Heart left ventricle (tissue), 16 donors: ENCODE measurements at regions not wholly inside any gene's neighbourhood (a gene's known extent, or its start where the extent isn't known, plus 50 kb on each side); places are given as distances from the start of the nearest gene placed in this dataset.

Source experiments
- ATAC-seq, 4 donors: fragments of 200-7000 bp; cut with Tn5 transposase; one replicate each; pipeline ENCODE4 v1.9.1; 2020 to 2022; ENCODE audit warnings: moderate library complexity in 4 of 4, mild to moderate bottlenecking in 3 of 4, moderate number of reproducible peaks in 1 of 4
- DNase-seq, 5 donors: peaks; one replicate each; pipeline ENCODE4 v3.0.0-alpha.2; 2020
- H3K27ac ChIP-seq, 12 donors: fragments of 200-600 bp; sonication (generic) in 4 of 12; one replicate each; pipeline versions ENCODE4 v1.5.0 to v1.8.0; 2016 to 2022; ENCODE audit warnings: mild to moderate bottlenecking in 2 of 12
- H3K27me3 ChIP-seq, 9 donors: fragments of 200-600 bp; sonication (generic) in 2 of 9; one replicate each; pipeline versions ENCODE4 v1.5.1 to v1.8.0; 2016 to 2022; ENCODE audit warnings: mild to moderate bottlenecking in 3 of 9
- H3K36me3 ChIP-seq, 9 donors: fragments of 200-600 bp; sonication (generic) in 2 of 9; one replicate each; pipeline versions ENCODE4 v1.5.0 to v1.8.0; 2018 to 2022; ENCODE audit warnings: mild to moderate bottlenecking in 2 of 9
- H3K4me1 ChIP-seq, 12 donors: fragments of 200-600 bp; sonication (generic) in 4 of 12; one replicate each; pipeline versions ENCODE4 v1.5.0 to v1.8.0; 2016 to 2022; ENCODE audit warnings: mild to moderate bottlenecking in 3 of 12
- H3K4me3 ChIP-seq, 12 donors: fragments of 200-600 bp; sonication (generic) in 4 of 12; one replicate each; pipeline versions ENCODE4 v1.5.0 to v1.8.0; 2017 to 2022; ENCODE audit warnings: mild to moderate bottlenecking in 9 of 12, moderate library complexity in 4 of 12
- H3K9me3 ChIP-seq, 12 donors: fragments of 200-600 bp; sonication (generic) in 4 of 12; one replicate each; pipeline versions ENCODE4 v1.5.0 to v1.8.0; 2016 to 2022; ENCODE audit warnings: mild to moderate bottlenecking in 1 of 12
- CTCF ChIP-seq, 12 donors: fragments of 200-600 bp; sonication (generic) in 4 of 12; IDR thresholded peaks; one replicate each; pipeline versions ENCODE4 v1.5.0 to v1.8.0; 2018 to 2022; ENCODE audit warnings: antibody characterized with exemption in 12 of 12, mild to moderate bottlenecking in 5 of 12
- POLR2A ChIP-seq, 2 donors: fragments of 450-650 bp; IDR thresholded peaks; one replicate each; pipeline ENCODE4 v1.6.1; 2017; ENCODE audit warnings: antibody characterized with exemption in 2 of 2, mild to moderate bottlenecking in 2 of 2, moderate library complexity in 2 of 2
- whole genome bisulfite sequencing, 4 donors: extraction: QIAGEN DNeasy Blood & Tissue Kit in 2 of 4; methylation state at CpG; one replicate each; pipeline versions ENCODE4 v1.1.5 to v1.1.7; 2013 to 2018; 5-methylcytosine and 5-hydroxymethylcytosine counted together
- intact Hi-C, 10 donors: fragments of 100-400 bp; cut with DNase I; formaldehyde crosslinking; loops; one replicate each; pipeline versions ENCODE4 v1.11.1 to v1.14.2; 2022
- donor health status: ischemic (EF 13 %, LVEDD 7.1; RV severe dilation, severe dysfunction).
- donor health status: healthy with polysubstance abuse.
- donor health status: DM: no; HTN: yes; CAD: no.
- donor health status: DM: no; HTN: no; CAD: no.
- donor health status: ischemic (EF 25% LVEDD 6.9; RV normal size, moderate dysfunction).
- donor health status: ischemic (EF 25% LVEDD 5.7; RV mildly dilated, moderate dysfunction).
- donor health status: healthy.
- donor health status: DM: yes; HTN: yes; CAD: no.
- donor health status: ischemic (EF 35%, LVEDD 5.7; RV mildly dilated, moderate dysfunction).
- donor health status: nonischemic (EF 11% LVEDD 7.7; RV severe dilation, severe dysfunction).
- donor health status: DM: yes; HTN: yes; CAD: no.
- donor health status: PGD.
- donor health status: ischemic (EF 29% LVEDD 5.4; RV normal size, mild dysfunction).
- donor health status: nonischemic (EF 23%, LVEDD 6.1; RV moderate dilation, normal function).

GRCh38 chr19:46931202-46931601 lies 70.4 kb downstream of the ARHGAP35 start:
- Histone ChIP-seq H3K9me3 (no peaks in the 10 kb centered on the region), H3K27me3 (no peaks in the 10 kb centered on the region), H3K27ac (peak overlapping the region in 8 of 12 donors; percentile 6 to 43 (median 22)), H3K36me3 (no peaks in the 10 kb centered on the region), H3K4me1 (peaks cover 10 to 84% (median 67%) of the 10 kb centered on the region in 12 donors), H3K4me3 (no peak overlapping the region)
- ATAC-seq (peak in 3 of 4 donors; percentile 17 to 29 (median 26)), DNase-seq (no peak)
- WGBS, 4 donors, result 39 to 54% (median 44%) methylated on average over 5 of the region's 5 CpGs
- intact Hi-C loops, result loop anchor here in 1 of 10 donors (5.0 kb wide), 1 partner anchor 46 kb away; no protein-coding TSS in a partner anchor
- TF ChIP-seq POLR2A (IDR thresholded peaks at IDR 0.05) (no peak), CTCF (IDR thresholded peaks at IDR 0.05) (no peak)

- no peaks in the 10 kb centered on the region for H3K27me3 ChIP-seq
- H3K27ac ChIP-seq, result peak overlapping the region in 7 of 12 donors; percentile 9 to 37 (median 19)
- H3K36me3 ChIP-seq, result peaks cover 0 to 8% (median 2%) of the 10 kb centered on the region in 9 donors
- peaks cover 6 to 83% (median 61%) of the 10 kb centered on the region in 12 donors for H3K4me1 ChIP-seq
- H3K4me3 ChIP-seq, result no peak overlapping the region
- no peak for ATAC-seq
- 33 to 49% (median 49%) methylated on average over 2 of the region's 2 CpGs for WGBS, 4 donors
- TF ChIP-seq POLR2A (IDR thresholded peaks at IDR 0.05), result no peak
- no peak for TF ChIP-seq CTCF (IDR thresholded peaks at IDR 0.05)
- H3K9me3 ChIP-seq, result no peaks in the 10 kb centered on the region
- intact Hi-C loops, result loop anchor here in 1 of 10 donors (5.0 kb wide), 1 partner anchor 45 kb away; no protein-coding TSS in a partner anchor
- no peak for DNase-seq
These were observed 71.5 kb downstream of the ARHGAP35 start for GRCh38 chr19:46932346-46932745.

GRCh38 chr19:46935066-46935663 lies 74.4 kb downstream of the ARHGAP35 start:
- Histone ChIP-seq H3K4me3 (no peak overlapping the region), H3K9me3 (no peaks in the 10 kb centered on the region), H3K27me3 (no peaks in the 10 kb centered on the region), H3K27ac (peak overlapping the region in 1 of 12 donors; percentile 76), H3K36me3 (peaks cover 0 to 26% (median 21%) of the 10 kb centered on the region in 9 donors), H3K4me1 (peaks cover 3 to 62% (median 42%) of the 10 kb centered on the region in 12 donors)
- no peak for DNase-seq
- 69 to 76% (median 71%) methylated on average over 7 of the region's 7 CpGs for WGBS, 4 donors
- intact Hi-C loops, result no loop called here
- TF ChIP-seq CTCF (IDR thresholded peaks at IDR 0.05) (no peak), POLR2A (IDR thresholded peaks at IDR 0.05) (no peak)
- ATAC-seq, result no peak

GRCh38 chr19:46943150-46943946 lies 76.3 kb upstream of the NPAS1 start:
- peak overlapping the region in 4 of 12 donors; percentile 20 to 60 (median 32) for H3K27ac ChIP-seq
- TF ChIP-seq POLR2A (IDR thresholded peaks at IDR 0.05), result no peak
- WGBS, 4 donors, result 87 to 93% (median 91%) methylated on average over 10 of the region's 10 CpGs
- no peak overlapping the region for H3K4me3 ChIP-seq
- H3K36me3 ChIP-seq, result peaks cover 0 to 27% (median 8%) of the 10 kb centered on the region in 9 donors
- DNase-seq, result no peak
- no peaks in the 10 kb centered on the region for H3K27me3 ChIP-seq
- intact Hi-C loops, result no loop called here
- H3K9me3 ChIP-seq, result no peaks in the 10 kb centered on the region
- ATAC-seq, result peak in 2 of 4 donors; percentile 4 to 8
- H3K4me1 ChIP-seq, result peaks cover 16 to 56% (median 46%) of the 10 kb centered on the region in 12 donors
